Transverse colon (tissue), 3 donors: ENCODE measurements at regions not wholly inside any gene's neighbourhood (a gene's known extent, or its start where the extent isn't known, plus 50 kb on each side); places are given as distances from the start of the nearest gene placed in this dataset.

Source experiments
- EP300 ChIP-seq: sonication (generic); formaldehyde crosslinking; IDR thresholded peaks from one replicate; pipeline ENCODE4 v1.6.1; 2017; ENCODE audit warnings: antibody characterized with exemption, low read depth
- POLR2A ChIP-seq: fragments of 450-650 bp; IDR thresholded peaks from one replicate; pipeline ENCODE4 v1.6.1; 2016; ENCODE audit warnings: antibody characterized with exemption, mild to moderate bottlenecking, moderate library complexity
- TF ChIP-seq, protein P1 (sequence below), 5 experiments: fragments of 200-600 bp in 3 of 5; fragments of 450-650 bp in 2 of 5; sonication (generic) in 3 of 5; IDR thresholded peaks; 1 replicate in 2 of 5; 2 replicates in 3 of 5; pipeline ENCODE4 v1.5.1; 2016 to 2017; ENCODE audit warnings: antibody characterized with exemption in 5 of 5, inconsistent platforms in 3 of 5, mild to moderate bottlenecking in 2 of 5, moderate library complexity in 1 of 5

DNA sequence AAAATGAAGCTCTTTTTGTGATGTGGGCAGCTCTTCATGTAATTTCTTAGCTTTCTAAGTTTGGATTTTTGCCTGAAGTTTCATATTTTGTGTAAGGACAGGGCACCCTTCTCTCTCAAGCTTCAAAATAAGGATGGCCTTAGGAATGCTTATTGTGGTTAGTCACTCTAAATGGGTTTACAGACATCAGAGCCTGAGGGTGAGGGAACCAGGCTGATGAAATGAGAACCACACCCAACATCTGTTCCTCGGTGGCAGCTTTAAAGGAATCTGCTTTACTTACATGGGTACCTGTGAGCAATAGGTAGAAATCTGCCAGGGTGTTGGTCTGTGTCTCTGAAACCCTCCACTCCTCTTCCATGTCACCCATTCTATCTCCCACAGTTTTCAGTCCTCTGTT, 174.3 kb downstream of the EMX2 start:
- TF ChIP-seq, protein P1, sequence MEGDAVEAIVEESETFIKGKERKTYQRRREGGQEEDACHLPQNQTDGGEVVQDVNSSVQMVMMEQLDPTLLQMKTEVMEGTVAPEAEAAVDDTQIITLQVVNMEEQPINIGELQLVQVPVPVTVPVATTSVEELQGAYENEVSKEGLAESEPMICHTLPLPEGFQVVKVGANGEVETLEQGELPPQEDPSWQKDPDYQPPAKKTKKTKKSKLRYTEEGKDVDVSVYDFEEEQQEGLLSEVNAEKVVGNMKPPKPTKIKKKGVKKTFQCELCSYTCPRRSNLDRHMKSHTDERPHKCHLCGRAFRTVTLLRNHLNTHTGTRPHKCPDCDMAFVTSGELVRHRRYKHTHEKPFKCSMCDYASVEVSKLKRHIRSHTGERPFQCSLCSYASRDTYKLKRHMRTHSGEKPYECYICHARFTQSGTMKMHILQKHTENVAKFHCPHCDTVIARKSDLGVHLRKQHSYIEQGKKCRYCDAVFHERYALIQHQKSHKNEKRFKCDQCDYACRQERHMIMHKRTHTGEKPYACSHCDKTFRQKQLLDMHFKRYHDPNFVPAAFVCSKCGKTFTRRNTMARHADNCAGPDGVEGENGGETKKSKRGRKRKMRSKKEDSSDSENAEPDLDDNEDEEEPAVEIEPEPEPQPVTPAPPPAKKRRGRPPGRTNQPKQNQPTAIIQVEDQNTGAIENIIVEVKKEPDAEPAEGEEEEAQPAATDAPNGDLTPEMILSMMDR (IDR thresholded peaks at IDR 0.05) = no peak
- no peak for TF ChIP-seq POLR2A
- no peak for TF ChIP-seq EP300
